GM21723 (cell line): ENCODE measurements at regions not wholly inside any gene's neighbourhood (a gene's known extent, or its start where the extent isn't known, plus 50 kb on each side); places are given as distances from the start of the nearest gene placed in this dataset.

Experiments
- ATAC-seq: cut with Tn5 transposase; IDR thresholded peaks from one replicate; pipeline ENCODE4 v1.9.1; 2021; ENCODE audit warnings: mild to moderate bottlenecking, moderate library complexity; ENCODE audit not compliant: unreplicated experiment

GRCh38 chr3:23644099-23644498 is 161.7 kb upstream of the UBE2E1 start:
- no peak for ATAC-seq

GRCh38 chr3:23644676-23645075 is 161.1 kb upstream of the UBE2E1 start:
- no peak for ATAC-seq

GRCh38 chr3:23645533-23646183 is 160.1 kb upstream of the UBE2E1 start:
- ATAC-seq, result no peak

GRCh38 chr3:23646184-23646920 is 159.4 kb upstream of the UBE2E1 start:
- no peak for ATAC-seq

GRCh38 chr3:23647706-23648258 is 158.0 kb upstream of the UBE2E1 start:
- ATAC-seq, result no peak

GRCh38 chr3:23648326-23648995 is 157.3 kb upstream of the UBE2E1 start:
- no peak for ATAC-seq

- ATAC-seq, result no peak
Observed at GRCh38 chr3:23648996-23649395, 156.8 kb upstream of the UBE2E1 start.

- ATAC-seq, result no peak
Observed at GRCh38 chr3:23649448-23649847, 156.3 kb upstream of the UBE2E1 start.

GRCh38 chr3:23650371-23651140 is 155.2 kb upstream of the UBE2E1 start:
- no peak for ATAC-seq

- peak; percentile 93 for ATAC-seq
Observed at GRCh38 chr3:23653647-23654525, 151.9 kb upstream of the UBE2E1 start.

- peak; percentile 42 for ATAC-seq
Observed at GRCh38 chr3:23654571-23654970, 151.2 kb upstream of the UBE2E1 start.

GRCh38 chr3:23655749-23656148 is 150.0 kb upstream of the UBE2E1 start:
- no peak for ATAC-seq

- no peak for ATAC-seq
Observed at GRCh38 chr3:23656199-23656598, 149.6 kb upstream of the UBE2E1 start.

- no peak for ATAC-seq
Observed at GRCh38 chr3:23656821-23657220, 148.9 kb upstream of the UBE2E1 start.

GRCh38 chr3:23657647-23658046 is 148.1 kb upstream of the UBE2E1 start:
- ATAC-seq, result no peak

GRCh38 chr3:23659274-23659673 is 146.5 kb upstream of the UBE2E1 start:
- ATAC-seq, result peak; percentile 69

GRCh38 chr3:23659840-23660430 is 145.8 kb upstream of the UBE2E1 start:
- no peak for ATAC-seq

GRCh38 chr3:23662079-23662617 is 143.6 kb upstream of the UBE2E1 start:
- no peak for ATAC-seq

- ATAC-seq, result no peak
Observed at GRCh38 chr3:23663246-23663645, 142.5 kb upstream of the UBE2E1 start.
